ENCODE measurements at regions not wholly inside any gene's neighbourhood (a gene's known extent, or its start where the extent isn't known, plus 50 kb on each side); places are given as distances from the start of the nearest gene placed in this dataset.

DNA sequence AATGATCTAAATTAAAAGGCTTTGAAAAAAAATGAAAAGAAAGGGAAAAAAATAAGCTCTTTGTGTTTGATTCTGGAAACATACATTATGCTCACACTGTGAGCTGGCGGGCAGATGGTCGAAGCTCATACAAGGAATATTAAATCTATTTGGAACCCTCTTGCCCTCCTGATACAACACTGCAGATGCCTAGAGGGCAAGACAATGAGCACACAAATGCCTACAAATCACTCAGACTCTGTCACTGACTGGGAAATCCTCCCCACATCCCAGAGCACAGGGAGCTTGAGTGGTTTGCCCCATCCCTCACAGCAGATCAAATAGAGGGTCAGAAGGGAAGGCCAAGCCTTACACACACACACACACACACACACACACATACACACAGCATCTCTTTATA, 320.4 kb downstream of the HNRNPD start:
- Mint-ChIP-seq H3K9me3 (peaks cover 8% of the 10 kb centered on the region), H3K36me3 (ENCODE audit: insufficient read depth) (no peaks in the 10 kb centered on the region), H3K27me3 (ENCODE audit: low read depth) (peaks cover 6% of the 10 kb centered on the region), H3K4me1 (ENCODE audit: low read depth) (no peaks in the 10 kb centered on the region), H3K4me3 (no peak overlapping the region)
- ATAC-seq (no peak), DNase-seq (no peak)

DNA sequence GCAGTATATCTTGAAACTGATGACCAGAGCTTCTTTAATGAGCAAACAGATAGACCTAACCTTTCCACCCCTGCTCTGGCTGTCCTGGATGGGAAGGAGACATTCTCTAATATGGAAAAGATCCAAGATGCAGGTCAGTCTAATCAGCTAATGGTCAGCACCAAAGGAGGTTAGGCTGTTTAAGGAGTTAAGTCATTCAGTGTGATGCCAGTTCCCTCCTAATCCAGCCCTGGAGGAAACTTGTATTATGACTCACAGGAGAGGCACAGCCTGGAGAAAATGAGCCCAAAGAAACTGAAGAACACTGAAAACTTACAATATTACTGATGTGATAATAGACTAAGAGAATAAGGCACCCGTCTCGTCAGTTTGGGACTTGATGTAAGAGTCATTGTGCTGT, 323.0 kb downstream of the HNRNPD start:
- H3K27me3 Mint-ChIP-seq (ENCODE audit: low read depth), result peaks cover 21% of the 10 kb centered on the region
- no peaks in the 10 kb centered on the region for H3K4me1 Mint-ChIP-seq (ENCODE audit: low read depth)
- DNase-seq (no peak), ATAC-seq (no peak)
- H3K36me3 Mint-ChIP-seq (ENCODE audit: insufficient read depth), result no peaks in the 10 kb centered on the region
- H3K9me3 Mint-ChIP-seq, result peaks cover 8% of the 10 kb centered on the region
- no peak overlapping the region for H3K4me3 Mint-ChIP-seq

DNA sequence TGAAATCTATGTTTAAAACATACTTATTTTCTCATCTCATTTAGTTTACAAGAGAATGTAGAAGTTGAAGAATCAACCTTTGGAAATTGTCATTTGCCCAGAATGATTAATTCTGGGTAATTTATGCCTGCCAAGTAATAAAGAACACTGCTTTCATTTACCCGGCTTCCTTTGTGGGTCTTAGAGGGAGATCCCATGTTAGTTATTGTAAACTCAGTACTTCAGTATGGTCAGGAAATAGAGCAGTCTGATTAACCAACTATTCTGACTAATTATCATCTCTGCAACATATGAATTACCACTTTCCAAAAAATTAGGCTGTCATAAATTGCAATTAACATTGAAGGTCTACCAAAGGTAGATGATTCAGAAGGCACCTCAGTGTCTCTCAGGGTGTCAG, 324.5 kb downstream of the HNRNPD start:
- Mint-ChIP-seq H3K27me3 (ENCODE audit: low read depth) (peaks cover 27% of the 10 kb centered on the region), H3K9me3 (no peaks in the 10 kb centered on the region), H3K4me1 (ENCODE audit: low read depth) (no peaks in the 10 kb centered on the region), H3K4me3 (no peak overlapping the region), H3K36me3 (ENCODE audit: insufficient read depth) (no peaks in the 10 kb centered on the region)
- no peak for DNase-seq
- ATAC-seq, result peak in 1 of 2 donors; percentile 39

DNA sequence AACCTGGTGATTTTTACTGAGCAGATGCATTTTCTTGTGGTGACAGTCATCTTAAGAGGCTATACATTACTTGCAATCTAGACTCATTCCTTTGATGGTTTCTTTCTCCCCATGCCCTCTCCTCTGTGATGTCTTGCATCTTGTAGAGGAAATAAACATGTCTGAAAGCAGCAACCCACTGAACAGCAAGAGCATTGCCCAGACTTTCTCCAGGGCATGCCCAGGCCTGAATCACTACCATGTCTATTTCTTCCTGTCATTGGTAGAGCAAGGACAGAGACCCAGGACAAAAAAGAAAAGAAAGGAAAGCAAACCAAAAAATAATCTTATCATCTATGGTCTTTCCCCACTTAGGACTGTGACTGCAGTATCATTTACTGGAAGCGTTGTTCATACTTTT, 326.1 kb downstream of the HNRNPD start:
- Mint-ChIP-seq H3K4me3 (no peak overlapping the region), H3K4me1 (ENCODE audit: low read depth) (peaks cover 9% of the 10 kb centered on the region), H3K36me3 (ENCODE audit: insufficient read depth) (no peaks in the 10 kb centered on the region), H3K9me3 (no peaks in the 10 kb centered on the region), H3K27me3 (ENCODE audit: low read depth) (peaks cover 38% of the 10 kb centered on the region)
- ATAC-seq, result no peak
- no peak for DNase-seq

DNA sequence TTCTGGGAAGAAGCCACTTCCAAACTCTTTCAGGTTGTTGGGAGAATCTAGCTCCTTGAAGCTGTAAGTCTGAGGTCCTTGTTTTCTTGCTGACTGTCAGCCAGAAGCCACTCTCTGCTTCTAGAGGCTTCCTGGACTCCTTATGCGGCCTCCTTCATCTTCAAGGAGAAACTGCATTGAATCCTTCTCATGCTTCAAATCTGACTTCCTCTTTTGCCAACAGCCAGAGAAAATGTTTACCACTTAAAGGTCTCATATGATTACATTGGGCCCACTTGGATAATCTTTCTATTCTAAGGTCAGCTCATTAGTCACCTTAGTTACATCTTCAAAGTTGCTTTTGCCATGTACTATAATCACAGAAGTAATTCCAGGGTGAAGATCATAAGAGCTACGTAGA, 327.0 kb downstream of the HNRNPD start:
- no peak overlapping the region for H3K4me3 Mint-ChIP-seq
- DNase-seq, result no peak
- H3K36me3 Mint-ChIP-seq (ENCODE audit: insufficient read depth), result no peaks in the 10 kb centered on the region
- H3K9me3 Mint-ChIP-seq, result no peaks in the 10 kb centered on the region
- H3K4me1 Mint-ChIP-seq (ENCODE audit: low read depth), result peaks cover 12% of the 10 kb centered on the region
- ATAC-seq, result no peak
- H3K27me3 Mint-ChIP-seq (ENCODE audit: low read depth), result peaks cover 45% of the 10 kb centered on the region

DNA sequence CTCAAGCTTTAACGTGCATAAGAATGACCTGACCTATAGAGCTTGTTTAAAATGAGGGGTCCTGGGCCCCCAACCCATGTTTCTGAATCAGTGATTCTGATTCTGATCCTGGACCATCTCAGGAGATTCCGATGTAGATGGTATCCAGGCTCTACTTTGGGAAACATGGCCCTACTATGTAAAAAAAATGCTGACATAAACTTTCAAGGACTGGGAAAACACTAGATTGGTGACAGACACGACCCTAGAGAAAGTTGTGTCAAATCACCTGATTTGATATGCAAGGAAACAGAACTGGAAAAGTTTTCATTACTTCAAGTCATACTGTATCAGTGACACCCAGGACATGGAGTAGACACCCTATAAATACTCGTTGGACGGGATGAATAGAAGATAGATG, 328.5 kb downstream of the HNRNPD start:
- no peak for ATAC-seq
- H3K9me3 Mint-ChIP-seq, result no peaks in the 10 kb centered on the region
- no peak for DNase-seq
- H3K4me1 Mint-ChIP-seq (ENCODE audit: low read depth), result peaks cover 14% of the 10 kb centered on the region
- H3K4me3 Mint-ChIP-seq, result no peak overlapping the region
- peaks cover 52% of the 10 kb centered on the region for H3K27me3 Mint-ChIP-seq (ENCODE audit: low read depth)
- H3K36me3 Mint-ChIP-seq (ENCODE audit: insufficient read depth), result no peaks in the 10 kb centered on the region

DNA sequence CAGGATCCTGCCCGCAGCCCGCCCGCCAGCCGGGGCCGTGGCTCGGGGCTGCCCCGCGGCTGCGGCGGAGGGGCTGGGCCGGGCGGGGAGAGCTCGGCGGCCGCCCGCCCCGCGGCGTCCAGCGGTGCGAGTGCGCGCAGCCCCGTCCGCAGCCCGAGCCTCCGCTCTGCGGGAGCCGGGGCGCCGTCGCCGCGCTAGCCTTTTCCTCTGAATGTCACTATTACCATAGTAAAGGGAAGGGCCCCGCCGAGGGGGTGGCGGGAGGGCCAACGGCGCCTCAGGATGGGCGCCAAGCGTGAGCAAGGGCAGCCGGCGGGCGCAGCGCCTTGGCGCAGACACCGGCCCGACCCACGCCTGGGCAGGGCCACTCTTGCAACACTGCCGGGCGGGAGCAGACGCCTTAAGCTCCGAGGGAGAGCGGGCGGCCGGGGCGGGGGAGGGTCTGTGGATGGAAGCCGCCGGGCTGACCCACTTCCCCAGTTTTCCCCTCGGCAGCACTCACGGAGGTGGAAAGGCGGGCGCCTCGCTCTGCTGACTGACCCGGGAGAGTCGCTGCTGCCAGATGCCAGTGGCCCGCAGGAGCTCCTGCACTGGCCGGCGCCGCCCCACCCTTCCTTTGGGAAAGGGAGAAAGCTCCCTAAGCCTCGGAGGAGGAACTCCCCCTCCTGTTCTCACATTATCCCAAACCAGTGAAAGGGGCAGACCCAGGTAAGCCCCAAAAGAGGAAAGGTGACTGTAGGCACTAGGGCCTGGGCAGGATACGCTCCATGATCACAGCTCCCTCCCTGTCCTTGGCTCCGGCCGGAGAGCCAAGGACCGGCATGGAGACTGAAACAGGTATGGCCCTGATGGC, 329.4 kb downstream of the HNRNPD start:
- Mint-ChIP-seq H3K4me3 (no peak overlapping the region), H3K9me3 (no peaks in the 10 kb centered on the region), H3K27me3 (ENCODE audit: low read depth) (peaks cover 54% of the 10 kb centered on the region), H3K4me1 (ENCODE audit: low read depth) (peaks cover 14% of the 10 kb centered on the region), H3K36me3 (ENCODE audit: insufficient read depth) (no peaks in the 10 kb centered on the region)
- DNase-seq, result no peak
- peak; percentile 44 to 53 for ATAC-seq

DNA sequence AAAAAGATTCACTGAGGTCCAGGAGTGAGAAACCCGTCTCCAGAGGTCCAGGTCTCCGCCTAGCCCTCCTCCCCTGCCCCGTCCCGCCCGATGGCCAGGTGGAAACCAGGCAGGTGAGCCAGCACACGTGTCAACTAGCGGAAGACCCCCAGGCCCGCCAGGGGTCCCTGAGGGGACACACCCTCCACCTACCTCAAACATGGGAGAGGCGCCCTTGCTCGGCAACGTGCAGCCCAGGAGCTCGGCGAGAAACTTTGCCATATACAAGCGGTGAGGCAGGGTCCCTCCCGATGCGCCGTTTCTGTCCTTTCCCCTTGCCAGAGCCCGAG, 330.0 kb downstream of the HNRNPD start:
- no peak for DNase-seq
- H3K36me3 Mint-ChIP-seq (ENCODE audit: insufficient read depth), result no peaks in the 10 kb centered on the region

DNA sequence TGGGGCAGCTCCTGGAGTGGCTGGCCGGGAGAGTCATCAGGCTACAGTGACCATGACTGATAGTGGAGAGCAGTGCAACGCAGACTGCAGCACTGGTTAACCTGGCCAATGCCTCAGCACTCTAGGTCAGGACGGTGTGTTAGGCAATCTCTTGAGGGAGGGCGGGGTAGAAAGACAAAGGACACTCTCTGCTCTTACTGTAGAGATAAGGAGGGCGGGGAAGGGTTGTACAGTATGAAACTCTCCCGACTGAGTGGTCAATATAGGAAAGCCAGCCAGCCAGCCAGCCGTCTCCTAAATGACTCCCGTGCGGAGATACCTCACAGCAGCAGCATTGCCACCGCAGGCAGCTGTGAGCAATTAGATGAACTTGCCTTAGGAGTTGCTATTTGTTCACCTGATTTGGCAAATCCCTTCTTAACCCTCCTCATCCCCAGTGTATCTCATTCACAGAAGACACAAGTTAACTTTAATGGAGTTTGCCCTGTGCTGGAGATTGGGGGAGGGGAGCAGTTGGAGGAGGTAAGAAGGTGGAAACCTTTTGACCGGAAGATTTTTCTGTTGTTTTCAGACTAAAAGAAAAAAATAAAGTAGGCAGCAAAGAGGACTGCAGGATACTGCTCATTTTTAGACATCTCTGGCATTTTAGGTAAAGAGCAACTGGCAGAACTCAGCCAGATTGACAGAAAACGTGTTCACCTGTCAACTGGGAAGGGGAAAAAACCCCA, 330.5 kb downstream of the HNRNPD start:
- H3K9me3 Mint-ChIP-seq, result no peaks in the 10 kb centered on the region
- no peak for ATAC-seq
- peaks cover 14% of the 10 kb centered on the region for H3K4me1 Mint-ChIP-seq (ENCODE audit: low read depth)
- H3K36me3 Mint-ChIP-seq (ENCODE audit: insufficient read depth), result no peaks in the 10 kb centered on the region
- peaks cover 58% of the 10 kb centered on the region for H3K27me3 Mint-ChIP-seq (ENCODE audit: low read depth)
- DNase-seq, result no peak
- peak overlapping the region; percentile 37 for H3K4me3 Mint-ChIP-seq

More for the DNA sequence above, 330.0 kb downstream of the HNRNPD start:
- H3K4me3 Mint-ChIP-seq, result peak overlapping the region; percentile 37
- H3K27me3 Mint-ChIP-seq (ENCODE audit: low read depth), result peaks cover 58% of the 10 kb centered on the region
- H3K9me3 Mint-ChIP-seq, result no peaks in the 10 kb centered on the region
- no peak for ATAC-seq
- peaks cover 14% of the 10 kb centered on the region for H3K4me1 Mint-ChIP-seq (ENCODE audit: low read depth)

DNA sequence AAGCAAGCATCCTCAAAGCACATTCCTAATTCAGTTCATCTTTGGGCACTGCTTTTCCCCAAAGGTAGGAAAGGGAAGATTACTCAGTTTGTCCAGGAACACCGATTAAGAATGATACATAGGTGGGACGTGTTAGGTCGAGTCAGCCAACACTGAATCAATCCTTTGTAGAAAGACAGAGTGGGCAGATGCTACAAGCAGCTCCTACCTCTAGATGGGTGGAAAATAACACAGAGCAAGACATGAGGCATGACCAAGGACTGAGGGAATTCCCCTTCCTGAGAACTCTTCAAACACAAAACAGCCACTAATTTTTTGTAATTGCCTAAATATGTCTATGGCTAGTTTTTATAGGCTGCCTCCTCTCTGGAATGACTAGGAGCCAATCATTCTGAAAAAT, 331.7 kb downstream of the HNRNPD start:
- peaks cover 14% of the 10 kb centered on the region for H3K4me1 Mint-ChIP-seq (ENCODE audit: low read depth)
- H3K9me3 Mint-ChIP-seq, result no peaks in the 10 kb centered on the region
- peaks cover 56% of the 10 kb centered on the region for H3K27me3 Mint-ChIP-seq (ENCODE audit: low read depth)
- DNase-seq, result no peak
- ATAC-seq, result peak; percentile 63 to 76
- H3K4me3 Mint-ChIP-seq, result no peak overlapping the region
- H3K36me3 Mint-ChIP-seq (ENCODE audit: insufficient read depth), result no peaks in the 10 kb centered on the region

DNA sequence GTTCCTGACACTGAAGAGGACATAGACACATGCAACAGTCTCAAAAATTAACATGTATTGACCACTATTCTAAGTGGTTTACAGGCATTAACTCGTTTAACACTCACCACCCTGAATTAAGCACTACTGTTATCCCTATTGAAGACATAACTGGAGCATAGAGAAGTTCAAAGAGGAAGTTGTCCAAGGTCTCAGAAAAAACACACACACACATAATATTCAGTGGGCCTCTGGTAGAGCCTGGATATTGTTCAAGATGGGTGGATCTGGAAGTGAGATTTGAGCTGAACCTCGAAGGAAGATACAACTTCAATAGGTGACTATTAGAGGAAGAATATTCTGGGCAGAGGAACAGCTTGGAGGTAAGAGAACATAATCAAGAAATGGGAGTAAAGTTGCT, 334.9 kb downstream of the HNRNPD start:
- H3K27me3 Mint-ChIP-seq (ENCODE audit: low read depth), result peaks cover 48% of the 10 kb centered on the region
- no peaks in the 10 kb centered on the region for H3K9me3 Mint-ChIP-seq
- DNase-seq (no peak), ATAC-seq (no peak)
- H3K4me1 Mint-ChIP-seq (ENCODE audit: low read depth), result peaks cover 14% of the 10 kb centered on the region
- no peaks in the 10 kb centered on the region for H3K36me3 Mint-ChIP-seq (ENCODE audit: insufficient read depth)
- H3K4me3 Mint-ChIP-seq, result no peak overlapping the region

DNA sequence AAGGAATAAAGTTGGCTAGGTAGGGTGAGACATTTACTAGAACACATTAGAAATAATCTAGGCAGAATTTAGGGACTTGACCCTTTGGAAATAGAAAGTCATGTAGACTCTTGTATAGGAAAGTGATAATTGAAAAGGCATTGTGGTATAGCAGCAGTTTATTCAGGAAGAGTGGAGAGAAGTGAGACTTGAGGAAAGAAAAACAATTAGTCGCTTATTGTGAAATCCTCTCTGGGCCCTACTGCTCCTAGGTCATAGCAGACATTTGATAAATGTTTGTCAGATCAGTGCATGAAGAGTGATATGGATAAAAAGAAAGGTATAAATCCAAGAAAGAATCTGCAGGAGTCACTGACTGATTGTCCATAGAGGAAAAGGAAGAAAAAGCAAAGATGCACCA, 337.6 kb downstream of the HNRNPD start:
- Mint-ChIP-seq H3K36me3 (ENCODE audit: insufficient read depth) (no peaks in the 10 kb centered on the region), H3K4me1 (ENCODE audit: low read depth) (no peaks in the 10 kb centered on the region), H3K9me3 (no peaks in the 10 kb centered on the region), H3K27me3 (ENCODE audit: low read depth) (peaks cover 33% of the 10 kb centered on the region), H3K4me3 (no peak overlapping the region)
- ATAC-seq (no peak), DNase-seq (no peak)

DNA sequence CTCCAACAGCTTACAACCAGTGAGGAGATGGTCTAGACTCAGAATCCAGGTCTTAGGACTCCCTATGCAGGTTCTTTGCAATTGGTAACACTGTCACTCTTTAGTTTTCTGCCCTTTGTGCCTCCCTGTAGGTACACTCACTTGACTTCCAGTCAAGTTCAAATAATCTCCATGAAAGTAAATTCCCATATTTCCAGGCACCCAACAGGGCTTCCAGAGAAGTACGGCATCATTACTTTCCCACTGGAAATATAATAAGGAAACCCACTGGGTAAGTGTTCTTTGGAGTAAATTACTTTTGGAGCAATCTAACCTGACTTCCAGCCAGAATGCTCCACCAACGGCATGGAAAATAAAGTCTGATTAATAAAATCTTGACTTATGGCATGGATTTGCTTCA, 338.9 kb downstream of the HNRNPD start:
- no peaks in the 10 kb centered on the region for H3K9me3 Mint-ChIP-seq
- DNase-seq (no peak), ATAC-seq (no peak)
- peaks cover 30% of the 10 kb centered on the region for H3K27me3 Mint-ChIP-seq (ENCODE audit: low read depth)
- no peak overlapping the region for H3K4me3 Mint-ChIP-seq
- no peaks in the 10 kb centered on the region for H3K4me1 Mint-ChIP-seq (ENCODE audit: low read depth)
- no peaks in the 10 kb centered on the region for H3K36me3 Mint-ChIP-seq (ENCODE audit: insufficient read depth)

DNA sequence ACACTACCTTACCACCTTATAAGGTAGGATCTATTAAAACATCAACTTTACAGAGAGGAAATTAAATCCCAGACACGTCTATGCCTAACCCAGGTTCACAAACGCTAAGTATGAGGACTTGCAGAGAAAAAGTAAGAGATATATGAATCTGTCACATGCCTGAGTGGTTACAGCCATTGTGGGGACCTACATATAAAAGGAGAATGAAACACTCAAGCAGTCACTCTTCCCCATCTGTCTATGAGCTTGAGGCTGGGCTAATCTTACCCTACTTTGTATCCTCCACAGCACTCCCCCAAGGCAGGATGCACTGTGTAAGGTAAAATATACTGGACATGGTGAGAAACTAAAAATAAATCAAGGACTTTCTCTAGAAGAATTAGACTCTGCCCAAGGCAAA, 339.9 kb downstream of the HNRNPD start:
- Mint-ChIP-seq H3K36me3 (ENCODE audit: insufficient read depth) (no peaks in the 10 kb centered on the region), H3K27me3 (ENCODE audit: low read depth) (peaks cover 26% of the 10 kb centered on the region), H3K4me1 (ENCODE audit: low read depth) (no peaks in the 10 kb centered on the region), H3K9me3 (no peaks in the 10 kb centered on the region), H3K4me3 (no peak overlapping the region)
- no peak for DNase-seq
- no peak for ATAC-seq

DNA sequence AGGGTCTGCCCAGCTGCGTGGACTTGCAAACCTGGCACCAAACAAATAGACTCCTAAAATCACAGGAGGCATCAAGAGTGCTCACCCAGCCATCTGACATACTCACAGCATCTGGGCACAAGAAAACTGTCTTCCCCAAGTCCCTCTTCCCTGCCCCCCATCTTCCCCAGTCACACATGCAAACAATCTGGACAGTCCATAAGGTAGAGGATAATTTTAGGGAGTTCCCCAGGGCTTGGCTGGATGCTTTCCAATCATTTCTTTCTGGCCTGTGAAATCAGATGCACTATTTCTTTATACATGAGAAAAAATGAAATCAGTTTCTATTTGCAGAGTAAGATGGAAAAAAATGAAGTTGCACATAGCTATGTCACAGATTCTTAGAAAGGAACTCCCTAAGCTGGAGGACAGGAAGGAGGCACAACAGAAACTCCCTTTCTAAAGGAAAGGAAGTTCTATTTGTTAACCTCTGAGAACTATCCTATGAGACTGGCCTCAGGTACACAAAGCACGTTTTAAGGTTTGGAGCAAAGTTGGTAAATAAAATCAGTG, 342.3 kb downstream of the HNRNPD start:
- no peak overlapping the region for H3K4me3 Mint-ChIP-seq
- ATAC-seq (no peak), DNase-seq (no peak)
- no peaks in the 10 kb centered on the region for H3K36me3 Mint-ChIP-seq (ENCODE audit: insufficient read depth)
- no peaks in the 10 kb centered on the region for H3K9me3 Mint-ChIP-seq
- H3K4me1 Mint-ChIP-seq (ENCODE audit: low read depth), result no peaks in the 10 kb centered on the region
- H3K27me3 Mint-ChIP-seq (ENCODE audit: low read depth), result peaks cover 23% of the 10 kb centered on the region
